ENCODE measurements at regions not wholly inside any gene's neighbourhood (a gene's known extent, or its start where the extent isn't known, plus 50 kb on each side); places are given as distances from the start of the nearest gene placed in this dataset.
"Not testable (repeated sequence)": the region's sequence is repeated elsewhere in the genome, so short reads cannot be mapped to it uniquely, and the experiment has no call there.

GRCh38 chrX:27254656-27255055 lies 208.5 kb downstream of the PPP4R3C start:
- Histone ChIP-seq H3K9me3 (no peaks in the 10 kb centered on the region), H3K27ac (no peak overlapping the region), H3K4me3 (no peak overlapping the region), H3K27me3 (no peaks in the 10 kb centered on the region), H3K36me3 (no peaks in the 10 kb centered on the region), H3K4me1 (no peaks in the 10 kb centered on the region)
- no peak for ATAC-seq
- intact Hi-C loops (cut with DNase I), result no loop called here
- no peak for TF ChIP-seq CTCF (IDR thresholded peaks at IDR 0.05)
- DNase-seq, result no peak

DNA sequence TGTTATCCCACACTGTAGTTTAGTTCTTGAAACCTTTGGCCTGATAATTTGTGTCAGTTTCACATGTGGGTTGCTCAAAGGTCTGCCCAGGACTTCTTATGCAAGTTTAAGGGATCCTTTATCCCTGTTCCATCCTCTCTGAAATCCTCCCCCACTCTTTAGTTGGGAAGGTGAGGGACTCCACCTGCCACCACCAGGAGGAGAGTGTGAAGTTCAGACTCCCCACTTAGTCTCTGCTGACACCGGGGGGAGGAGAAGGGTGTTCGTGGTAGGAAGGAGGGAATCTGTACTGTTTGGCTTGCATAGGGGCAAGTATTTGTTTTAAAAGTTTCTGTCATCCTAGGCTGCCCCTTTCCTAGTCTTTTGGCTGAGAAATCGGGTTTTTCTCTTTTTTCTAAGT lies 211.8 kb downstream of the PPP4R3C start:
- ATAC-seq (no peak), DNase-seq (no peak)
- no peaks in the 10 kb centered on the region for H3K27me3 ChIP-seq
- no peaks in the 10 kb centered on the region for H3K9me3 ChIP-seq
- no peak overlapping the region for H3K27ac ChIP-seq
- H3K4me3 ChIP-seq, result no peak overlapping the region
- no peak for TF ChIP-seq CTCF (IDR thresholded peaks at IDR 0.05)
- WGBS, 2 donors, result 47 to 81% methylated on average over 3 of the region's 3 CpGs
- H3K36me3 ChIP-seq, result no peaks in the 10 kb centered on the region
- intact Hi-C loops (cut with DNase I), result no loop called here
- no peaks in the 10 kb centered on the region for H3K4me1 ChIP-seq

GRCh38 chrX:27242581-27242980 lies 220.6 kb downstream of the PPP4R3C start:
- DNase-seq, result no peak
- TF ChIP-seq CTCF (IDR thresholded peaks at IDR 0.05), result no peak
- Histone ChIP-seq H3K27ac (no peak overlapping the region), H3K36me3 (no peaks in the 10 kb centered on the region), H3K4me3 (no peak overlapping the region), H3K9me3 (peaks cover 0 to 18% (median 0%) of the 10 kb centered on the region in 11 donors), H3K4me1 (no peaks in the 10 kb centered on the region), H3K27me3 (no peaks in the 10 kb centered on the region)
- ATAC-seq, result no peak
- intact Hi-C loops (cut with DNase I), result no loop called here
- WGBS, 2 donors, result 33 to 34% methylated on average over 1 of the region's 1 CpG

DNA sequence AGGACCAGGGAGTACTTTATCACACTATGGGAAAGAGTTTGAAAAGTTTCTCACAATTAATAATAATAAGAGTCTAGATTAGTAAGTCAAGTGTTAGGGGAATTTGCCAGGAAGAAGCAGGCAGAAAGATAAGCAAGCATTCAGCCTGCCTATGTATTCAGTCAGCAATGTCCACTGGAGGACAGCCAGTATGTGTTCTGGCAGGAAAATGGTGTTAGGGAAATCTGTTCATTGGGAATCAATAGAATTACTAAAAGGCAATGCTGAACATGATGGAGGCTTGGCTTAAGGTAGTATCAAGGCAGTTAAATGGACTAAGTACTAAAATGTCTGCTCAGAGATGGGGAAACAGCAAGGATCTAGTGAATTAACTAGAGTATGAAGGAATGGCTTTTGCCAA lies 221.2 kb downstream of the PPP4R3C start:
- Histone ChIP-seq H3K4me3 (no peak overlapping the region), H3K4me1 (no peaks in the 10 kb centered on the region), H3K36me3 (no peaks in the 10 kb centered on the region), H3K9me3 (peaks cover 0 to 18% (median 0%) of the 10 kb centered on the region in 11 donors), H3K27ac (no peak overlapping the region), H3K27me3 (no peaks in the 10 kb centered on the region)
- DNase-seq (no peak), ATAC-seq (no peak)
- intact Hi-C loops (cut with DNase I), result no loop called here
- no peak for TF ChIP-seq CTCF (IDR thresholded peaks at IDR 0.05)

DNA sequence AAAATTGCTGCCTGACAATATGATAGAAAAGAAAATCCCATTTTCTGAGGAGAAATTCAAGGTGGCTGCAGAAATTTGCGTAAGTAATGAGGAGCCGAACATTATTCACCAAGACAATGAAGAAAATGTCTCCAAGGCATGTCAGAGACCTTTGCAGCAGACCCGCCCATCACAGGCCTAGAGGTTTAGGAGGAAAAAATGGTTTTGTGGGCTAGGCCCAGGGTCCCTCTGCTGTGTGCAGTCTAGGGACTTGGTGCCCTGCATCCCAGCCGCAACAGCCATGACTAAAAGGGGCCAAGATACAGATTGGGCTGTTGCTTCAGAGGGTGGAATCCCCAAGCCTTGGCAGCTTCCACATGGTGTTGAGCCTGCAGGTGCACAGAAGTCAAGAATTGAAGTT lies 223.1 kb downstream of the PPP4R3C start:
- intact Hi-C loops (cut with DNase I); DNase-seq; H3K4me3 ChIP-seq; H3K4me1 ChIP-seq; H3K27me3 ChIP-seq; H3K27ac ChIP-seq; ATAC-seq; H3K36me3 ChIP-seq: not testable (repeated sequence)
- WGBS, 2 donors, result 96 to 100% methylated on average over 4 of the region's 4 CpGs
- H3K9me3 ChIP-seq, result peaks cover 0 to 18% (median 0%) of the 10 kb centered on the region in 11 donors
